ENCODE measurements at regions not wholly inside any gene's neighbourhood (a gene's known extent, or its start where the extent isn't known, plus 50 kb on each side); places are given as distances from the start of the nearest gene placed in this dataset.

- Histone ChIP-seq H3K4me3 (no peak overlapping the region), H3K27ac (replicated peaks in 1 of 4) (no peak overlapping the region), H3K36me3 (no peaks in the 10 kb centered on the region), H3K9me3 (no peaks in the 10 kb centered on the region), H3K4me1 (no peaks in the 10 kb centered on the region), H3K27me3 (no peaks in the 10 kb centered on the region)
- DNase-seq (ENCODE audit: extremely low spot score), result no peak
- no peak for TF ChIP-seq POLR2A (IDR thresholded peaks at IDR 0.05; ENCODE audit: low read depth)
- TF ChIP-seq POLR2AphosphoS5 (IDR thresholded peaks at IDR 0.05), result no peak
- TF ChIP-seq EP300 (IDR thresholded peaks at IDR 0.05), result no peak
- no peak for TF ChIP-seq CTCF (IDR thresholded peaks at IDR 0.05)
- 64% methylated on average over 3 of the region's 3 CpGs for WGBS
- intact Hi-C loops (cut with DNase I), result no loop called here
Measured at GRCh38 chr2:56040189-56040588, 116.6 kb upstream of the EFEMP1 start.

- H3K4me1 ChIP-seq, result no peaks in the 10 kb centered on the region
- no peaks in the 10 kb centered on the region for H3K9me3 ChIP-seq
- DNase-seq (ENCODE audit: extremely low spot score), result no peak
- TF ChIP-seq CTCF (IDR thresholded peaks at IDR 0.05) (no peak), POLR2A (IDR thresholded peaks at IDR 0.05; ENCODE audit: low read depth) (no peak), EP300 (IDR thresholded peaks at IDR 0.05) (no peak), POLR2AphosphoS5 (IDR thresholded peaks at IDR 0.05) (no peak)
- H3K27me3 ChIP-seq, result no peaks in the 10 kb centered on the region
- no peak overlapping the region for H3K4me3 ChIP-seq
- no peak overlapping the region for H3K27ac ChIP-seq (replicated peaks in 1 of 4)
- intact Hi-C loops (cut with DNase I), result no loop called here
- no peaks in the 10 kb centered on the region for H3K36me3 ChIP-seq
Measured at GRCh38 chr2:56040834-56041233, 117.3 kb upstream of the EFEMP1 start.

GRCh38 chr2:56047136-56047535 is 123.6 kb upstream of the EFEMP1 start:
- DNase-seq (ENCODE audit: extremely low spot score), result no peak
- Histone ChIP-seq H3K9me3 (no peaks in the 10 kb centered on the region), H3K27ac (replicated peaks in 1 of 4) (no peak overlapping the region), H3K4me1 (no peaks in the 10 kb centered on the region), H3K27me3 (no peaks in the 10 kb centered on the region), H3K4me3 (no peak overlapping the region), H3K36me3 (no peaks in the 10 kb centered on the region)
- WGBS, result 34% methylated on average over 3 of the region's 3 CpGs
- intact Hi-C loops (cut with DNase I), result no loop called here
- no peak for TF ChIP-seq POLR2AphosphoS5 (IDR thresholded peaks at IDR 0.05)
- TF ChIP-seq CTCF (IDR thresholded peaks at IDR 0.05), result no peak
- no peak for TF ChIP-seq EP300 (IDR thresholded peaks at IDR 0.05)
- TF ChIP-seq POLR2A (IDR thresholded peaks at IDR 0.05; ENCODE audit: low read depth), result no peak

- no peaks in the 10 kb centered on the region for H3K36me3 ChIP-seq
- no peak for DNase-seq (ENCODE audit: extremely low spot score)
- intact Hi-C loops (cut with DNase I), result no loop called here
- TF ChIP-seq CTCF (IDR thresholded peaks at IDR 0.05) (no peak), EP300 (IDR thresholded peaks at IDR 0.05) (no peak), POLR2AphosphoS5 (IDR thresholded peaks at IDR 0.05) (no peak), POLR2A (IDR thresholded peaks at IDR 0.05; ENCODE audit: low read depth) (no peak)
- H3K4me1 ChIP-seq, result no peaks in the 10 kb centered on the region
- WGBS, result 73% methylated on average over 10 of the region's 10 CpGs
- no peaks in the 10 kb centered on the region for H3K9me3 ChIP-seq
- no peak overlapping the region for H3K4me3 ChIP-seq
- H3K27ac ChIP-seq (replicated peaks in 1 of 4), result no peak overlapping the region
- H3K27me3 ChIP-seq, result no peaks in the 10 kb centered on the region
Measured at GRCh38 chr2:56049233-56049845, 125.8 kb upstream of the EFEMP1 start.

- Histone ChIP-seq H3K9me3 (peaks cover 0 to 8% (median 0%) of the 10 kb centered on the region in 4 donors), H3K4me3 (no peak overlapping the region), H3K27me3 (no peaks in the 10 kb centered on the region), H3K27ac (replicated peaks in 1 of 4) (no peak overlapping the region), H3K36me3 (no peaks in the 10 kb centered on the region), H3K4me1 (no peaks in the 10 kb centered on the region)
- TF ChIP-seq POLR2AphosphoS5 (IDR thresholded peaks at IDR 0.05) (no peak), POLR2A (IDR thresholded peaks at IDR 0.05; ENCODE audit: low read depth) (no peak), EP300 (IDR thresholded peaks at IDR 0.05) (no peak), CTCF (IDR thresholded peaks at IDR 0.05) (no peak)
- intact Hi-C loops (cut with DNase I), result no loop called here
- 39% methylated on average over 3 of the region's 3 CpGs for WGBS
- no peak for DNase-seq (ENCODE audit: extremely low spot score)
Measured at GRCh38 chr2:56053679-56054078, 130.1 kb upstream of the EFEMP1 start.
